Mucosa of gallbladder (tissue), 1 donor: ENCODE measurements at regions not wholly inside any gene's neighbourhood (a gene's known extent, or its start where the extent isn't known, plus 50 kb on each side); places are given as distances from the start of the nearest gene placed in this dataset.
A peak's percentile ranks its signal among the peaks of the same experiment; 100 is the strongest.

Experiments
- DNase-seq: peaks from one replicate; pipeline ENCODE4 v3.0.0-alpha.2; 2020; ENCODE audit warnings: low spot score
- donor health status: DM: no; HTN: no; CAD: no.

DNA sequence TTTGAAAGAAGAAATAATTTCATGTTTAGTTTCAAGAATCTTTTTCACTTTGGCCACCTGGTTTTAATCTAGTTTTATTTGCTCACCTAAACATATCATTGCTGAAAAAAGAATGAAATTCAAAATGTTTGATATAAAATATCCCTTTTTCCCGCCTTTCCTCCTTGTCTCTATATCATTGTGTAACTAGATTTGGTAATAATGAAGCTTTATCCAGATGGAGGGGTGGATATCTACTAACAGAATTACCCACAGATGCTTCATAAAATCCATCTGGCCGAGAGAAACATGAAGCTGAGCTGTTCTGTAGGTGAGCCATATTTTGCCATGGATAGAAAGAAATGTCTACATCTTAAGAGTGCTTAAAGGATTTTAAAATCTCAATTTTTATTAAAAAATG lies 214.7 kb downstream of the ICE1 start:
- no peak for DNase-seq

DNA sequence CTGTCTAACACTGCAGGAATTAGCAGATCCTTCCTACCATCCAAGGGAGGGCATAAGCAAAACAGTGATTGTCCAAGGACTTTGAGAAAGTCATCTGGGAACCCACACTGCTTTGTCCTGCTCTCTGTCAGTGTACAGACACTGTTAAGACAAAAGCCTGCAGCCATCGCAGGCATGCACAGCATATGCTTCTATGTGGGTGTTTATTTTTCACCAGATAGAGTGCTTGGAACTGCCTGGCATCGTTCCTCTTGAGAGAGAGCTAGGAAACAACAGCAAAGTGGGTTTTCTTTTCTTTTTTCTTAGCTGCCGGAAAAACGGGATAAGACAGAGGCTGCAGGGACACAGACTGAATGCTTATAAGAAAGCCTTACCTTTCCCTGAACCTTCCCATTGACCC lies 212.3 kb downstream of the ICE1 start:
- DNase-seq: peak; percentile 23

DNA sequence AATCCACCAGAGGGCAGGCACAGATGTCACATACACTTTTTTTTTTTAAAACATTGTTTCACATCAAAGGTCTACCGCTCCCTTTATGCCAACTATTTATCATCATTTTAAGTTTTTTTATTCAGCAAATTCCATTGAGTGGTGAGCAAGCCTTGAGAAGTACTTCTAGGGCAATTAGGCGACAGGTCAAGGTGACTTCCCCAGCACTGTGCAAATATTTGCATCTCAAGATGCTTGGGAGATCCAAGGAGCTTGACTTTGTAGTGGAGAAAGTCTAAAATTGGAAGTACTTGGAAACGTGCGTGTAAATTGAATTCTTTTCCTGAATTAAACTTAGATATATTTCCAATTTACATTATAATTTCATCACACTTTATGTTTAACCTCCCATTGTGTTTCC lies 211.1 kb downstream of the ICE1 start:
- no peak for DNase-seq

DNA sequence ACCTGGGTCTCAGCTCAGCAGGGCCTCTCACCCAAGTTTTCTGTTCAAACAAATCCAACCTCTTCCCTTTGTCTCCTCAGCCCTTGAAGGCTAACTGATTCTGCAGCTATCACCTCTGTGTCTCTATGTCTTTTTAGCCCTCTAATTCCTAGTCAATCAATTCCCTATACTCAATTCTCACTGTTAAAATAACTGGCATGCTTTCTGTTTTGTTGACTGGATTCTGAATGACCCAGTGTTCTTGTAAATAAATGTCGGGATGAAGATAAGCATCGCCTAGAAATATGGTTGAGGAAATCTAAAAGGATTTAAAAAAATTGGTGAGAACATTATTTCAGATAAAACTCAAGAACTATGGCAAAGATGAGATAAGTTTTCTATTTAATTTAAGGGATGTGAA lies 210.2 kb downstream of the ICE1 start:
- DNase-seq: no peak

DNA sequence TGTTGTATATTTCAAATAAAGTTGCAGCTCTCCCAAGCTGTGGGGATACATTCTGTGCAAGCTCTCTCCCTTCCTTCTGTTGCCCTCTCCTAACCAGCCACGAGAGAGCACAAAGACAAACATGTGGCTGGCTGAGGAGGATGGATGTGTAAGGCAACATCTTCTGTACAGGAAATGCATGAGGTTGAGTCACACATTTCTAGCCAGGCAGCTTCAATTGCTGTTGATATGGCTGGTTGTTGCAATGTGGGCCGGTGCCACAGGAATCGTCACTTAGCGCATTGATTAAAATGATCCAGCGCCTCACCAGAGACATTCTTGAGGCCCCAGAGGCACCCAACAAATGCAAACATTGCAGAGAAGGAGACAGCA lies 207.1 kb downstream of the ICE1 start:
- DNase-seq: no peak

- no peak for DNase-seq
These were observed 206.6 kb downstream of the ICE1 start for GRCh38 chr5:5628866-5629606.

GRCh38 chr5:5626412-5626811 lies 203.9 kb downstream of the ICE1 start:
- no peak for DNase-seq

- DNase-seq: no peak
These were observed 203.0 kb downstream of the ICE1 start for GRCh38 chr5:5625491-5625890.

DNA sequence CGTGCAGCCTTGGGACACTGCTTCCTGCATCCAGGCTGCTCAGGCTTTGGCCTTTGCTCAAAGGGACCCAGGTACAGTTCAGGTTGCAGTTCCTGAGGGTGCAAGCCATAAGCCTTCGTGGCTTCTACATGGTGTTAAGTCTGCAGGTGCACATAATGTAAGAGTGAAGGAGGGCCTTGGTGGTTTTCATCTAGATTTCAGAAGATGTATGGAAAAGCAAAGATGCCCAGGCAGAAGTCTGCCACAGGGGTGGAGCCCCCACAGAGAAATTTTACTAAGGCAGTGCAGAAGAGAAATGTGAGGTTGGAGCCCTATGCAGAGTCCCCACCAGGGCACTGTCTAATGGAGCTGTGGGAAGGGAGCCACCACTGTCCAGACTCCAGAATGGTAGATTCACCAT lies 200.9 kb downstream of the ICE1 start:
- no peak for DNase-seq

GRCh38 chr5:5622806-5623205 lies 200.3 kb downstream of the ICE1 start:
- DNase-seq: no peak

GRCh38 chr5:5619546-5619945 lies 197.1 kb downstream of the ICE1 start:
- DNase-seq: no peak

DNA sequence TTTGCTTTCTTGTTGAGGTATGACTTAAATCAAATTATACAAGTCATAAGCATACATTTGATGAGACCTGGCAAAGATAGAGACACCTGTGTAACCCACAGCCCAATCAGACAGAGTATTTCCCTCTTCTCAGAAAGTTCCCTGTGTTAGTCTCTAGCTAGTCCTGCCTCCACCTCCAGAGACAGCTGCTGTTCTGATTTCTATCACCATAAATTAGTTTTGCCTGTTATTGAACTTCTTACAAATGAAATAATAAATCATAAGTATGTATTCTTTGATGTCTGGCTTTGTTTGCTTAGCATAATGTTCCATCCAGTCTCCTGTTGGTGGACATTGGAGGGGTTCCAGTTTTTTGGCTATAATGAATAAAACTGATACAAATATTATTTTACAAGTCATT lies 194.5 kb downstream of the ICE1 start:
- no peak for DNase-seq

GRCh38 chr5:5616247-5616895 lies 193.9 kb downstream of the ICE1 start:
- DNase-seq: no peak

GRCh38 chr5:5615569-5615968 lies 193.1 kb downstream of the ICE1 start:
- no peak for DNase-seq

GRCh38 chr5:5613261-5613990 lies 190.9 kb downstream of the ICE1 start:
- DNase-seq: no peak

DNA sequence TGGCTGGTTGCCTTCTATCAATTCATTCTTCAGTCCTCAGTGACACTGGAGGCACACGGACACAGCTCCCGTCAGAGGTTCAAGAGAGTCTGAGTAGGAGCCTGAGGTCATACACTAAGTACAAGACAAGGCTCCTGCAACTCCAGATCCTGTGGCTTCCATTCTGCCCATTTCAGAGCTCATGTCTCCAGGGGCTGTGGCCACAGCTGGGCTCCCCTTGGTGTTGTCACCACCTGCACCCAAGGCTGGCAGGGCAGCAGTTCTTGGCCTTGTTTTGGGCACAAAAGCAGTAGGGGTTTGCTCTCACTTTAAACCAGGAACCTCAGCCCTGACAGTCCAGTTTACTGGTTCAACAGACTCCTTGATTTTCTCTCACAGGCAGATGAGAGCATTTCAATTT lies 189.6 kb downstream of the ICE1 start:
- no peak for DNase-seq

GRCh38 chr5:5609935-5610334 lies 187.5 kb downstream of the ICE1 start:
- no peak for DNase-seq

DNA sequence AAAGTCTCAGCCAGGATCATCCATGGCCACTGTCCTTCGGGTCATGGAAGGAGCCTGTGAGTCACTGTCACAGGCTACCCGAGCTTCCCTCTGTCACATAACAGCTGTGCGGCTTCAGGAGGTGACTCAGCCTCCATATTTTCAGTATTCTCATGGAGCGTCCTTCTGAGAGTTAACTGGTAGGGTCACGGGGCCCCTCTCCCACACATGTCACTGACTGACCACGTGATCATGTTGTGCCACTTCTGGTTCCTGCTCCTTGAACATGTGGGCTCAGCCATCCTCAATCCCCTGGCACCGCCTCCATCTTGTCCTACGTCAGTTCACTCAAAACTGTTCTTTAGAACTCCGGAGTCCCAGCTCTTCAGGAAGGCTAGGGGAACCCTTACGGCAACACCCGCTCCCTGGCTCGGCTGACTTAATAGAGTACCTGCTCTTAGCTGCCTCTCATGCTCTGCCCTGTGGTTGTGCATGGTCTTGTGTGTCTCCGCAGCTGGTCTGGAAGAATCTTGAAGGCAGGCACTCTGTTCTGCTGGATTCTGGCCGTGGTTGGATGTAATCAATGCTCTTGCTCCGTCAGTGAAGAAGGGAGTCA lies 182.8 kb downstream of the ICE1 start:
- DNase-seq: no peak

- DNase-seq: no peak
These were observed 180.1 kb downstream of the ICE1 start for GRCh38 chr5:5602554-5602953.

- DNase-seq: no peak
These were observed 176.2 kb downstream of the ICE1 start for GRCh38 chr5:5598547-5599113.

DNA sequence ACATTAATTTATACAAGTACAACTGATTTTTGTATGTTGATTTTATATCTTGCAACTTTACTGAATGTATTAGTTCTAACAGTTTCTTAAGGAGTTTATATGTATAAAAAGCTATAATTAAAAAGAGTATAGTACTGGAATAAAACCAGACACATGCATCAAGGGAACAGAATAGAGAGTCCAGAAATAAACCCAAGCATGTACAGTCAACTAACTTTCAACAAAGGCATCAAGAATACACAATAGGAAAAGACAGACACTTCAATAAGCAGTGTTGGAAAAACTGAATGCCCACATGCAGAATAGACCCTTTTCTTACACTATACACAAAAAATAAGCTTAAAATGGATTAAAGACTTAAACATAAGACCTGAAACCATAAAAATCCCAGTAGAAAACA lies 170.9 kb downstream of the ICE1 start:
- no peak for DNase-seq

- no peak for DNase-seq
These were observed 170.1 kb downstream of the ICE1 start for GRCh38 chr5:5592541-5592940.
